GM18498 (cell line): ENCODE measurements at regions not wholly inside any gene's neighbourhood (a gene's known extent, or its start where the extent isn't known, plus 50 kb on each side); places are given as distances from the start of the nearest gene placed in this dataset.
"Not testable (repeated sequence)": the region's sequence is repeated elsewhere in the genome, so short reads cannot be mapped to it uniquely, and the experiment has no call there.

ENCODE experiments used
- ATAC-seq: cut with Tn5 transposase; IDR thresholded peaks from one replicate; pipeline ENCODE4 v1.9.1; 2021; ENCODE audit warnings: mild to moderate bottlenecking, moderate library complexity; ENCODE audit not compliant: unreplicated experiment

GRCh38 chr22:25390297-25391240 lies 171.1 kb downstream of the CRYBB2 start:
- ATAC-seq, result no peak

- ATAC-seq, result no peak
Observed at GRCh38 chr22:25392584-25392983, 171.9 kb upstream of the GRK3 start.

GRCh38 chr22:25393121-25393805 lies 171.2 kb upstream of the GRK3 start:
- no peak for ATAC-seq

GRCh38 chr22:25395468-25395867 lies 169.0 kb upstream of the GRK3 start:
- ATAC-seq, result no peak

- ATAC-seq, result no peak
Observed at GRCh38 chr22:25395915-25396314, 168.6 kb upstream of the GRK3 start.

- no peak for ATAC-seq
Observed at GRCh38 chr22:25396615-25397200, 167.8 kb upstream of the GRK3 start.

GRCh38 chr22:25397616-25398015 lies 166.9 kb upstream of the GRK3 start:
- ATAC-seq, result no peak

- ATAC-seq, result not testable (repeated sequence)
Observed at GRCh38 chr22:25398591-25399062, 165.8 kb upstream of the GRK3 start.

GRCh38 chr22:25399649-25400151 lies 164.8 kb upstream of the GRK3 start:
- ATAC-seq, result no peak

- no peak for ATAC-seq
Observed at GRCh38 chr22:25402160-25402500, 162.3 kb upstream of the GRK3 start.

GRCh38 chr22:25402501-25403283 lies 161.8 kb upstream of the GRK3 start:
- ATAC-seq, result no peak

GRCh38 chr22:25403284-25403810 lies 161.1 kb upstream of the GRK3 start:
- ATAC-seq, result no peak

- no peak for ATAC-seq
Observed at GRCh38 chr22:25403811-25404471, 160.5 kb upstream of the GRK3 start.

- ATAC-seq, result no peak
Observed at GRCh38 chr22:25404556-25404927, 159.9 kb upstream of the GRK3 start.

GRCh38 chr22:25404928-25405816 lies 159.3 kb upstream of the GRK3 start:
- peak; percentile 70 for ATAC-seq

- ATAC-seq, result no peak
Observed at GRCh38 chr22:25405841-25406509, 158.5 kb upstream of the GRK3 start.

GRCh38 chr22:25406510-25407210 lies 157.8 kb upstream of the GRK3 start:
- no peak for ATAC-seq
